ENCODE measurements at regions not wholly inside any gene's neighbourhood (a gene's known extent, or its start where the extent isn't known, plus 50 kb on each side); places are given as distances from the start of the nearest gene placed in this dataset.

GRCh38 chr5:165665735-165666400 lies 2160.4 kb downstream of the MAT2B start:
- TF ChIP-seq TP53 (CRISPR knock-in tag; IDR thresholded peaks at IDR 0.05) (no peak), ETV6 (CRISPR knock-in tag; IDR thresholded peaks at IDR 0.05) (no peak), USF1 (CRISPR knock-in tag; IDR thresholded peaks at IDR 0.05) (no peak), CTCF (IDR thresholded peaks at IDR 0.05) (no peak), NR1H2 (CRISPR knock-in tag; IDR thresholded peaks at IDR 0.05) (no peak), HMGXB4 (CRISPR knock-in tag; IDR thresholded peaks at IDR 0.05) (no peak), CREM (CRISPR knock-in tag; IDR thresholded peaks at IDR 0.05) (no peak), PRDM15 (CRISPR knock-in tag; IDR thresholded peaks at IDR 0.05) (no peak), NFYB (CRISPR knock-in tag; conservative IDR thresholded peaks at IDR 0.05; ENCODE audit: low read depth) (no peak), JAZF1 (CRISPR knock-in tag; IDR thresholded peaks at IDR 0.05) (no peak), IRF1 (CRISPR knock-in tag; IDR thresholded peaks at IDR 0.05) (no peak), ZNF512 (CRISPR knock-in tag; IDR thresholded peaks at IDR 0.05; ENCODE audit: borderline replicate concordance) (no peak), ZNF138 (CRISPR knock-in tag; conservative IDR thresholded peaks at IDR 0.05) (no peak)
